Epithelial cell of esophagus (primary cell): ENCODE measurements at regions not wholly inside any gene's neighbourhood (a gene's known extent, or its start where the extent isn't known, plus 50 kb on each side); places are given as distances from the start of the nearest gene placed in this dataset.

Experiments used
- DNase-seq: peaks from one replicate; pipeline ENCODE4 v3.0.0; 2010; ENCODE audit warnings: low read depth
- H3K4me3 ChIP-seq: 2 replicates; pipeline ENCODE4 v1.5.1; 2011; ENCODE audit warnings: mild to moderate bottlenecking, low read length, control low read depth
- CTCF ChIP-seq: IDR thresholded peaks from 2 replicates; pipeline ENCODE4 v1.5.1; 2011; ENCODE audit warnings: low read depth, mild to moderate bottlenecking, low read length, control low read depth, inconsistent platforms; ENCODE audit not compliant: insufficient read depth; ENCODE audit errors: missing control alignments

- H3K4me3 ChIP-seq = no peak overlapping the region
- TF ChIP-seq CTCF = no peak
- no peak for DNase-seq
Observed at GRCh38 chr20:57053793-57054552, 212.5 kb downstream of the BMP7 start.

GRCh38 chr20:57055345-57055744 lies 211.1 kb downstream of the BMP7 start:
- DNase-seq = no peak
- TF ChIP-seq CTCF = no peak
- H3K4me3 ChIP-seq = no peak overlapping the region

- no peak for DNase-seq
- no peak overlapping the region for H3K4me3 ChIP-seq
- TF ChIP-seq CTCF = no peak
Observed at GRCh38 chr20:57056651-57057050, 209.8 kb downstream of the BMP7 start.

- no peak for TF ChIP-seq CTCF
- no peak overlapping the region for H3K4me3 ChIP-seq
- no peak for DNase-seq
Observed at GRCh38 chr20:57059055-57059596, 207.3 kb downstream of the BMP7 start.

GRCh38 chr20:57060407-57061050 lies 205.9 kb downstream of the BMP7 start:
- no peak for TF ChIP-seq CTCF
- H3K4me3 ChIP-seq = no peak overlapping the region
- DNase-seq = peak; percentile 42

GRCh38 chr20:57061051-57061900 lies 205.2 kb downstream of the BMP7 start:
- DNase-seq = peak; percentile 13

More at GRCh38 chr20:57061051-57061900, 205.2 kb downstream of the BMP7 start:
- peak; percentile 25 for TF ChIP-seq CTCF
- no peak overlapping the region for H3K4me3 ChIP-seq
